ENCODE measurements at regions not wholly inside any gene's neighbourhood (a gene's known extent, or its start where the extent isn't known, plus 50 kb on each side); places are given as distances from the start of the nearest gene placed in this dataset.

DNA sequence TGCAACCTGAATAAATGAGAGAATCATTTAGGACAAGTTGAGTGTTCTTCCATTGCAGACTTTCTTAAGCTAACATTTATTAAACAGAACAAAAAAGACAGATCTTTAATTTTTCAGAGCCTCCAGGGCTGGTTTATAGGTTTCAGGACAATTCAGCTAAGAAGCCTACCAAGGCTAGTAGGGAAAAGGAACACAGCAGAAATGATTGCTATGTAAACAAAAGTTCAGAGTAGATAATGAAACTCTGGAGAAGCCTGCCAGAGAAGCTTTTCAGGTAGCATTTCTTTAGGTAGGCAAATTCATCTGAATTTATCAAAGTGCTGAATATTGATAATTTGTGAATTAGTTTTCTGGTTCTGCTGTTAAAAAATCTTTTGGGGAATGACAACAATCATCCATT lies 264.2 kb downstream of the DEPDC1B start:
- TF ChIP-seq, protein P1, sequence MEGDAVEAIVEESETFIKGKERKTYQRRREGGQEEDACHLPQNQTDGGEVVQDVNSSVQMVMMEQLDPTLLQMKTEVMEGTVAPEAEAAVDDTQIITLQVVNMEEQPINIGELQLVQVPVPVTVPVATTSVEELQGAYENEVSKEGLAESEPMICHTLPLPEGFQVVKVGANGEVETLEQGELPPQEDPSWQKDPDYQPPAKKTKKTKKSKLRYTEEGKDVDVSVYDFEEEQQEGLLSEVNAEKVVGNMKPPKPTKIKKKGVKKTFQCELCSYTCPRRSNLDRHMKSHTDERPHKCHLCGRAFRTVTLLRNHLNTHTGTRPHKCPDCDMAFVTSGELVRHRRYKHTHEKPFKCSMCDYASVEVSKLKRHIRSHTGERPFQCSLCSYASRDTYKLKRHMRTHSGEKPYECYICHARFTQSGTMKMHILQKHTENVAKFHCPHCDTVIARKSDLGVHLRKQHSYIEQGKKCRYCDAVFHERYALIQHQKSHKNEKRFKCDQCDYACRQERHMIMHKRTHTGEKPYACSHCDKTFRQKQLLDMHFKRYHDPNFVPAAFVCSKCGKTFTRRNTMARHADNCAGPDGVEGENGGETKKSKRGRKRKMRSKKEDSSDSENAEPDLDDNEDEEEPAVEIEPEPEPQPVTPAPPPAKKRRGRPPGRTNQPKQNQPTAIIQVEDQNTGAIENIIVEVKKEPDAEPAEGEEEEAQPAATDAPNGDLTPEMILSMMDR (IDR thresholded peaks at IDR 0.05; ENCODE audit: extremely low read depth in 1 of 2, insufficient read depth in 1 of 2, low read depth in 1 of 2, low read length in 2 of 2), result no peak
- TF ChIP-seq POLR2A (IDR thresholded peaks at IDR 0.05; ENCODE audit: low read depth, low read length) (no peak), EZH2 (IDR thresholded peaks at IDR 0.05; ENCODE audit: borderline replicate concordance, low read depth, low read length, severe bottlenecking) (no peak), JUN (IDR thresholded peaks at IDR 0.05; ENCODE audit: borderline replicate concordance, insufficient read depth, insufficient read length, low read depth) (no peak), GATA2 (IDR thresholded peaks at IDR 0.05; ENCODE audit: insufficient read depth, insufficient read length, low read depth, low read length) (no peak), POLR2AphosphoS5 (IDR thresholded peaks at IDR 0.05; ENCODE audit: insufficient read depth, low read depth, low read length) (no peak)

Measured in endothelial cell of umbilical vein (primary cell).